ENCODE measurements at regions not wholly inside any gene's neighbourhood (a gene's known extent, or its start where the extent isn't known, plus 50 kb on each side); places are given as distances from the start of the nearest gene placed in this dataset.

DNA sequence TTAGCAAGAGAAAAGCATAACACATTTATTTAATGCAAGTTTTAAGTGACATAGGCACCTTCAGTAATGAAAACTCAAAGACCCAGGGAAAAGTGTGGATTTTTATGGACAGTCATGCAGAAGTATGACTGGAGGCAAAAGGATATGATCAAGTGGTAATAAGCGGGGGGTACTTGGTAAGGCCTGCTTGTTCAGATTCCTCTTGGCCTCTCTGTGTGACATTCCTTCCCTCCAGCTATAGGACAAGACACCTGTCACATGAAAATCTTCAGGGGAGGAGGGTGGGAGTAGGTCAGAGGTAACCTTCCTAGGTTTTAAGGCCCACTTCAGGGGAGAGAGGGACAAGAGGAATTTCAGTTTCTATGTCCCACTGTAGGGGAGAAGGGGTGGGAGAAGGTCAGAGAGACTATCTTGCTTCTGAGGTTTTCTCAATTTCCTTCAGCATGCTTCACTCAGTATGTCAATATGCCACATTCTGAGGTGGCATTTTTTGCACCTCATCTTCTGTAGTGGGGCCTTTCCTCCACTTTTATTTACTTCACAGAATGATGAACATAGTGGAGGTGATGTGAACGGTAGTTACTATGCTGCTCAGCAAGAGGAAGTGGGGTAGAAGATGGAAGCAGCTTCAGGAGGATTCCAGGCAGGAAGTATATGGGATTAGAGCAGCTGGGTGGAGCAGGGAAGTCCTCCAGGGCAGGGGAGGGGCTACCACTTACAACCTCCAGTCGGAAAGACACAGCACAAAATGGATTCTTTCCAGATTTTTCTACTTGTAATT lies 73.2 kb upstream of the RFC3 start:
- TF ChIP-seq, protein P1, sequence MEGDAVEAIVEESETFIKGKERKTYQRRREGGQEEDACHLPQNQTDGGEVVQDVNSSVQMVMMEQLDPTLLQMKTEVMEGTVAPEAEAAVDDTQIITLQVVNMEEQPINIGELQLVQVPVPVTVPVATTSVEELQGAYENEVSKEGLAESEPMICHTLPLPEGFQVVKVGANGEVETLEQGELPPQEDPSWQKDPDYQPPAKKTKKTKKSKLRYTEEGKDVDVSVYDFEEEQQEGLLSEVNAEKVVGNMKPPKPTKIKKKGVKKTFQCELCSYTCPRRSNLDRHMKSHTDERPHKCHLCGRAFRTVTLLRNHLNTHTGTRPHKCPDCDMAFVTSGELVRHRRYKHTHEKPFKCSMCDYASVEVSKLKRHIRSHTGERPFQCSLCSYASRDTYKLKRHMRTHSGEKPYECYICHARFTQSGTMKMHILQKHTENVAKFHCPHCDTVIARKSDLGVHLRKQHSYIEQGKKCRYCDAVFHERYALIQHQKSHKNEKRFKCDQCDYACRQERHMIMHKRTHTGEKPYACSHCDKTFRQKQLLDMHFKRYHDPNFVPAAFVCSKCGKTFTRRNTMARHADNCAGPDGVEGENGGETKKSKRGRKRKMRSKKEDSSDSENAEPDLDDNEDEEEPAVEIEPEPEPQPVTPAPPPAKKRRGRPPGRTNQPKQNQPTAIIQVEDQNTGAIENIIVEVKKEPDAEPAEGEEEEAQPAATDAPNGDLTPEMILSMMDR (IDR thresholded peaks at IDR 0.05; ENCODE audit: low read length): no peak
- TF ChIP-seq EZH2 (optimal IDR thresholded peaks at IDR 0.05; ENCODE audit: low read depth, low read length): no peak
